PC-3 (cell line): ENCODE measurements at regions not wholly inside any gene's neighbourhood (a gene's known extent, or its start where the extent isn't known, plus 50 kb on each side); places are given as distances from the start of the nearest gene placed in this dataset.

Experiments
- ATAC-seq: fragments of 200-7000 bp; cut with Tn5 transposase; 2 replicates; pipeline ENCODE4 v1.9.1; 2020; ENCODE audit warnings: mild to moderate bottlenecking, moderate library complexity
- BruUV-seq: library from RNA; stranded (reverse); fragments of 400-500 nt; replicated peaks from 2 replicates; lab custom pipeline; 2021; lab: Mats Ljungman, UMichigan
- CTCF ChIA-PET: fragments of 300-600 bp; sonication (Branson Sonifier 250); formaldehyde crosslinking; loops from one replicate; lab custom pipeline; 2022; ENCODE audit warnings: antibody characterized with exemption; lab: Charles Lee
- POLR2A ChIA-PET: fragments of 300-600 bp; sonication (Branson Sonifier 250); formaldehyde crosslinking; loops from one replicate; lab custom pipeline; 2022; ENCODE audit warnings: antibody characterized with exemption; ENCODE audit not compliant: unreplicated experiment; lab: Charles Lee
- DNase-seq: peaks from one replicate; pipeline ENCODE4 v3.0.0-alpha.2; 2015
- H2AFZ ChIP-seq: fragments of 300-600 bp; sonication (generic); 2 replicates; pipeline ENCODE4 v1.6.0; 2016; ENCODE audit warnings: antibody characterized with exemption, low read length
- H3F3A ChIP-seq: fragments of 300-600 bp; sonication (generic); one replicate; pipeline ENCODE4 v1.6.0; 2017; ENCODE audit warnings: antibody characterized with exemption, low read length, control low read depth, mild to moderate bottlenecking; ENCODE audit not compliant: unreplicated experiment
- H3K27ac ChIP-seq: fragments of 300-600 bp; sonication (generic); 2 replicates; pipeline ENCODE4 v1.5.1; 2016; ENCODE audit warnings: mild to moderate bottlenecking, low read length
- H3K27me3 ChIP-seq: fragments of 300-600 bp; sonication (generic); 2 replicates; pipeline ENCODE4 v1.6.1; 2016; ENCODE audit warnings: low read length, mixed read lengths
- H3K36me3 ChIP-seq: fragments of 300-600 bp; sonication (generic); 2 replicates; pipeline ENCODE4 v1.6.1; 2016; ENCODE audit warnings: low read depth, mixed run types, low read length, mixed read lengths
- H3K4me1 ChIP-seq: fragments of 300-600 bp; sonication (generic); 2 replicates; pipeline ENCODE4 v1.5.1; 2016; ENCODE audit warnings: low read length; ENCODE audit not compliant: insufficient read depth
- H3K4me2 ChIP-seq: fragments of 300-600 bp; sonication (generic); 2 replicates; pipeline ENCODE4 v1.6.0; 2016; ENCODE audit warnings: low read length
- H3K4me3 ChIP-seq: fragments of 300-600 bp; sonication (generic); 2 replicates; pipeline ENCODE4 v1.5.1; 2016; ENCODE audit warnings: mild to moderate bottlenecking, low read length, mixed read lengths
- H3K79me2 ChIP-seq: fragments of 300-600 bp; sonication (generic); 2 replicates; pipeline ENCODE4 v1.6.1; 2017; ENCODE audit warnings: low read length, mixed read lengths
- H3K9ac ChIP-seq: fragments of 300-600 bp; sonication (generic); 2 replicates; pipeline ENCODE4 v1.6.0; 2016; ENCODE audit warnings: mild to moderate bottlenecking, low read length
- H3K9me2 ChIP-seq: fragments of 300-600 bp; sonication (generic); replicated peaks from 2 replicates; pipeline ENCODE4 v1.6.1; 2016; ENCODE audit warnings: mixed run types, low read length, mixed read lengths
- H3K9me3 ChIP-seq: fragments of 300-600 bp; sonication (generic); 2 replicates; pipeline ENCODE4 v1.6.1; 2016; ENCODE audit warnings: low read length, mixed read lengths
- H4K20me1 ChIP-seq: fragments of 300-600 bp; sonication (generic); 2 replicates; pipeline ENCODE4 v1.6.1; 2016; ENCODE audit warnings: low read length, mixed read lengths
- EZH2 ChIP-seq: fragments of 300-600 bp; sonication (generic); IDR thresholded peaks from one replicate; pipeline ENCODE4 v1.6.1; 2017; ENCODE audit warnings: antibody characterized with exemption, mild to moderate bottlenecking, low read length; ENCODE audit not compliant: unreplicated experiment
- EZH2phosphoT487 ChIP-seq: fragments of 300-600 bp; sonication (generic); IDR thresholded peaks from 2 replicates; pipeline ENCODE4 v1.6.1; 2018; ENCODE audit warnings: mild to moderate bottlenecking, antibody characterized with exemption, low read length, borderline replicate concordance
- intact Hi-C: fragments of 100-400 bp; cut with micrococcal nuclease; formaldehyde crosslinking; loops from 2 replicates; pipeline ENCODE4 v1.9.0; 2023
- TF ChIP-seq, protein P1 (sequence below): fragments of 300-600 bp; sonication (generic); conservative IDR thresholded peaks from 2 replicates; pipeline ENCODE4 v1.5.1; 2017; ENCODE audit warnings: antibody characterized with exemption, low read depth, mild to moderate bottlenecking, low read length

DNA sequence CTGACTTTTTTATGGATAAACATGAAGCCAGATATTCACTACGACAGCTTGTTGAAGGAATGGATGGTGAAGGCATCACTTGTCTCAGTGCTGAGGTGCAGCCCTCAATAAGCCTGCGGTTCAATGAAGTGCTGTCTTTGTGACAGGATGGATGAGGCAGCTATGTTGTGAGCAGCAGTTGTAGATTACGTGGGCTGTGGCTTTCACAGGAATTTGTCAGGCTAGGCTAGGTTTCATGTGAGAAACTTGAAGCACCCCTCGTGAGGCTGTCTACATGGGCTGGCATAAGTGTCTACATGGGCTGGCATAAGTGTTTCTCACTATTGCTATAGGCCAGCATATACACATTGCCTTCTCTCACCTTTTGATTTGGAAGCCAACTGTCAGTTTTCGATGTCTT lies 1050.0 kb downstream of the ADGRL3 start:
- ATAC-seq, result no peak
- no peaks in the 10 kb centered on the region for H3K79me2 ChIP-seq
- H4K20me1 ChIP-seq, result no peaks in the 10 kb centered on the region
- no peak overlapping the region for H3K9ac ChIP-seq
- H3K4me1 ChIP-seq, result no peaks in the 10 kb centered on the region
- CTCF ChIA-PET, result no interaction called here
- H3K27ac ChIP-seq, result no peak overlapping the region
- no peaks in the 10 kb centered on the region for H3K36me3 ChIP-seq
- POLR2A ChIA-PET, result no interaction called here
- no peaks in the 10 kb centered on the region for H3F3A ChIP-seq
- BruUV-seq, result no TSS peak
- no peak overlapping the region for H3K4me3 ChIP-seq
- no peak overlapping the region for H2AFZ ChIP-seq
- H3K9me3 ChIP-seq, result no peaks in the 10 kb centered on the region
- H3K9me2 ChIP-seq, result no peaks in the 10 kb centered on the region
- H3K27me3 ChIP-seq, result no peaks in the 10 kb centered on the region
- TF ChIP-seq EZH2 (no peak), EZH2phosphoT487 (no peak)
- TF ChIP-seq, protein P1, sequence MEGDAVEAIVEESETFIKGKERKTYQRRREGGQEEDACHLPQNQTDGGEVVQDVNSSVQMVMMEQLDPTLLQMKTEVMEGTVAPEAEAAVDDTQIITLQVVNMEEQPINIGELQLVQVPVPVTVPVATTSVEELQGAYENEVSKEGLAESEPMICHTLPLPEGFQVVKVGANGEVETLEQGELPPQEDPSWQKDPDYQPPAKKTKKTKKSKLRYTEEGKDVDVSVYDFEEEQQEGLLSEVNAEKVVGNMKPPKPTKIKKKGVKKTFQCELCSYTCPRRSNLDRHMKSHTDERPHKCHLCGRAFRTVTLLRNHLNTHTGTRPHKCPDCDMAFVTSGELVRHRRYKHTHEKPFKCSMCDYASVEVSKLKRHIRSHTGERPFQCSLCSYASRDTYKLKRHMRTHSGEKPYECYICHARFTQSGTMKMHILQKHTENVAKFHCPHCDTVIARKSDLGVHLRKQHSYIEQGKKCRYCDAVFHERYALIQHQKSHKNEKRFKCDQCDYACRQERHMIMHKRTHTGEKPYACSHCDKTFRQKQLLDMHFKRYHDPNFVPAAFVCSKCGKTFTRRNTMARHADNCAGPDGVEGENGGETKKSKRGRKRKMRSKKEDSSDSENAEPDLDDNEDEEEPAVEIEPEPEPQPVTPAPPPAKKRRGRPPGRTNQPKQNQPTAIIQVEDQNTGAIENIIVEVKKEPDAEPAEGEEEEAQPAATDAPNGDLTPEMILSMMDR, result no peak
- intact Hi-C loops, result no loop called here
- no peak for DNase-seq
- no peak overlapping the region for H3K4me2 ChIP-seq

DNA sequence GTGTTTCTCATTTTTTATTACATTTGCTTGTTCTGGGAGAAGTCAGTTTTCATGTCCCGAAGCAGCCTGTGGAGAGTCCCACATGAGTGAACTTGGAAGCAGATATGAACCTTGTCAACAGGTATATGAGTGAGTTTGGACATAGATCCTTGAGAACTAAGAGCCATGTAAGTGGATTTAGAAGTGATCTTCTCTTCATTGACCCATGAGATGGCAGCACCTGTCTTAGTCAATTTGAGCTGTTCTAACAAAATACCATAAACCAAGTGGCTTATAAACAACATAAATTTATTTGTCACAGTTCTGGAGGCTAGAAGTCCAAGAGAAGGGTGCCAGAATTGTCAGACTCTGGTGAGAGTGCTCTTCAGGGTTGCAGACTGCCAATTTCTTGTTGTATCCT lies 1043.8 kb downstream of the ADGRL3 start:
- ChIA-PET POLR2A (no interaction called here), CTCF (interaction anchor here (0.6 to 1.0 kb wide), 2 partner anchors 155 to 466 kb away, joined by 3 read pairs; no protein-coding TSS in a partner anchor)
- intact Hi-C loops, result loop anchor here (1.0 to 2.0 kb wide), 4 partner anchors 164 to 465 kb away; no protein-coding TSS in a partner anchor
- H3K79me2 ChIP-seq, result no peaks in the 10 kb centered on the region
- no peak overlapping the region for H3K9ac ChIP-seq
- no peak overlapping the region for H3K4me2 ChIP-seq
- ATAC-seq, result peak; percentile 78
- no peak overlapping the region for H2AFZ ChIP-seq
- no peaks in the 10 kb centered on the region for H3K9me2 ChIP-seq
- H3K4me1 ChIP-seq, result no peaks in the 10 kb centered on the region
- no peak overlapping the region for H3K27ac ChIP-seq
- H3K4me3 ChIP-seq, result no peak overlapping the region
- H3K36me3 ChIP-seq, result no peaks in the 10 kb centered on the region
- no peaks in the 10 kb centered on the region for H3F3A ChIP-seq
- BruUV-seq, result no TSS peak
- no peaks in the 10 kb centered on the region for H3K9me3 ChIP-seq
- H4K20me1 ChIP-seq, result no peaks in the 10 kb centered on the region
- peak; percentile 28 for DNase-seq
- TF ChIP-seq EZH2 (no peak), EZH2phosphoT487 (no peak)
- TF ChIP-seq, protein P1, result peak; percentile 47
- no peaks in the 10 kb centered on the region for H3K27me3 ChIP-seq

DNA sequence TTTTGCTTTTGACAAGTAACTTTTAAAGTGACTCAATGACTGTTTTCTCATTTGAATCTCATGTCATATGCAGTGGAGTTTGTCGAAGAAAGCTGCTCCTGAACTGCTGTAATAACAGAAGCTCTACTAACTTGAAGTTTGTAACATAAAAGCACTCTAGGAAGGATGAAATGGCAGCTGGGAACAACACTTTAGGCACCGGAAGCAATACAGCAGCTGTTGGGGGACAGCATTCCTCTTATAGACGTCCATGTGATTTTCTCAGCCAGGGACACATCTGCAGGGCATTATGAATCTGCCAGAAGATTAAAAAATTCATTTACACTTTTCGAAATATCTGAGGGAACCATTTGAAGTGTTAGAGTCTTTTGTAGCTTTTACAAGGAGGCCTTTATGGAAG lies 1035.8 kb downstream of the ADGRL3 start:
- POLR2A ChIA-PET, result no interaction called here
- Histone ChIP-seq H3F3A (no peaks in the 10 kb centered on the region), H3K27me3 (no peaks in the 10 kb centered on the region), H3K36me3 (no peaks in the 10 kb centered on the region), H3K4me1 (no peaks in the 10 kb centered on the region), H4K20me1 (no peaks in the 10 kb centered on the region), H3K4me2 (no peak overlapping the region), H3K9me2 (no peaks in the 10 kb centered on the region), H3K79me2 (no peaks in the 10 kb centered on the region), H3K9ac (no peak overlapping the region), H3K4me3 (no peak overlapping the region), H3K27ac (no peak overlapping the region), H3K9me3 (no peaks in the 10 kb centered on the region), H2AFZ (peak overlapping the region; percentile 51)
- CTCF ChIA-PET, result no interaction called here
- intact Hi-C loops, result no loop called here
- BruUV-seq, result no TSS peak
- ATAC-seq, result no peak
- DNase-seq, result no peak
- TF ChIP-seq EZH2 (no peak), EZH2phosphoT487 (no peak)
- TF ChIP-seq, protein P1, result no peak
